GM18508 (cell line): ENCODE measurements at regions not wholly inside any gene's neighbourhood (a gene's known extent, or its start where the extent isn't known, plus 50 kb on each side); places are given as distances from the start of the nearest gene placed in this dataset.

Experiments used
- ATAC-seq: cut with Tn5 transposase; IDR thresholded peaks from one replicate; pipeline ENCODE4 v1.9.1; 2021; ENCODE audit warnings: moderate number of reproducible peaks; ENCODE audit not compliant: insufficient read depth, unreplicated experiment

GRCh38 chr2:217270485-217271121 lies 410.7 kb upstream of the TNP1 start:
- no peak for ATAC-seq

DNA sequence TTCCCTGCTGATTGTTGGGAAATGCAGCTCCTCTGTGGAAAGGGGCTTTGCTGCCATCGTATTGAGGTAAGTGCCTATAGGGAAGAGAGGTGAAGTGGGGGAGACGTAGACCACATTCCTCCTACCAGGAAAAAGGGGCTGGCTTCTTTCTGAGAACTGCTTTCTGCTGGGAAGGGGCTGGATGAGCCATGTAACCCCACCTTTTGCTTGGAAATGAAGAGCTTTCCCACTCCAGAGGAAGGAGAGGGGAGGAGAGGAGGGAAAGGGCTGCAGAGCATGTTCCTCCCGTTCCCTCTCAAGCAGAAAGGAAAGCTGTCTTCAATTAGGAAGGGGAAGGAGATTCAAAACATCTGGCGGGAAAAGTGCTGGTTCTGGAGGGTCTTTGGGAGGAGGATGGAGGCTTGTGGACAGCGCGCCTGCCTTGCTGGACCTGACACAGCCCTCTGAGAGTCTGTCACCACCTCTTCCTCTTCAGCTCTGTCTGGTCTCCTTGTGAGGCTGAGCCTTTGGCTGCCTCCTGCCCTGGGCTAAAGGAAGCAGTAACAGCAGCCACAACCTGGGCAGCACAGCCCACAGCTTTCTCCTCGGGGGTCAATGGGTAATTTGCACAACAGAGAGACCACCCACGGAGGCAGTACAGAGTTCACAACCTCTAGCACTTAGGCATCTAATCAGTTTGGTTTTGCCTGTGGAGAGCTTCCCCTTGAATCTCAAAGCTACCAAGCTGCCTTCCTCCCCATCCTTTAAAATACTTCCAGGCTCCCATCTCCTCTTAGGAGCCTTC lies 410.0 kb upstream of the TNP1 start:
- ATAC-seq, result no peak

GRCh38 chr2:217268978-217269377 lies 409.1 kb upstream of the TNP1 start:
- ATAC-seq, result no peak

GRCh38 chr2:217267758-217268157 lies 407.9 kb upstream of the TNP1 start:
- ATAC-seq, result no peak

- no peak for ATAC-seq
Observed at GRCh38 chr2:217263756-217264155, 403.9 kb upstream of the TNP1 start.

GRCh38 chr2:217262911-217263310 lies 403.0 kb upstream of the TNP1 start:
- ATAC-seq, result no peak

GRCh38 chr2:217261452-217261851 lies 401.6 kb upstream of the TNP1 start:
- no peak for ATAC-seq

GRCh38 chr2:217260441-217261115 lies 400.7 kb upstream of the TNP1 start:
- ATAC-seq, result no peak

DNA sequence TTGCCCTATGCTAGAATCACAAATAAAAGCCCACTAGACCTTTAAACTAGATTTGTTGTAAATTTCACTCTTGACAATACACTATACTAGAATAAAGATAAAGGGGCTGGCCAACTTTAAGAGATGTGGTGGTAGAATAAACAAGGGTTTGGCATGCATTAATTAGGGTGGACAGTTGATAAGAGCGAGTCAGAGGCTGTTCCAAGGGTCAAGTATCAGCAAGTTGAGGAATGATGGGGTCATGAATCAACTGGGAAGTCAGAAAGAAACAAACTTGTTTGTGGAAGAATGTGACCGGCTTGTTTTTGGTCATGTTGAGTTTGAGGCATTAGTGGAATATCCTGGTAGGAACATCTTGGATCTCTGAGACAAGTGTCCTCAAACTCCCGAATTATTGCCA lies 398.3 kb upstream of the TNP1 start:
- no peak for ATAC-seq

- no peak for ATAC-seq
Observed at GRCh38 chr2:217256251-217256650, 396.4 kb upstream of the TNP1 start.

DNA sequence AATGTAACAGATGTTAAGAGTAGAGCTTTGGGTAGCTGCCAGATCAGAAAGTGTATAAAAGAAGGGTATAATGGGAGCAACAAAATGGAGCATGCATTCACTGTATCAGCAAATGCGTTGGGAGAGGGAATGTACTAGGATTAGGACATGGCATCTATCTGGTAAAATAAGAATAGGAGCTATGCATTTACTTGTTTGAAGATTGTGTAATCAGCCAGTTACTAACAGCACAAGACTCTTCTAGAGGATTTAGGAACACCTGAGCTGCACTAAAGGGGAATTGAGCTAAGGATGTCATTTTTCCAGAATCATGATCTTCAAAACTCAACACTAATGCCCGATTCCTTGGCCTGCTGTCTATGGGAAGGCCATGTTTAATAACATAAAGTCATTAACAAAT lies 394.2 kb upstream of the TNP1 start:
- ATAC-seq, result no peak

GRCh38 chr2:217252181-217252580 lies 392.3 kb upstream of the TNP1 start:
- ATAC-seq, result no peak

DNA sequence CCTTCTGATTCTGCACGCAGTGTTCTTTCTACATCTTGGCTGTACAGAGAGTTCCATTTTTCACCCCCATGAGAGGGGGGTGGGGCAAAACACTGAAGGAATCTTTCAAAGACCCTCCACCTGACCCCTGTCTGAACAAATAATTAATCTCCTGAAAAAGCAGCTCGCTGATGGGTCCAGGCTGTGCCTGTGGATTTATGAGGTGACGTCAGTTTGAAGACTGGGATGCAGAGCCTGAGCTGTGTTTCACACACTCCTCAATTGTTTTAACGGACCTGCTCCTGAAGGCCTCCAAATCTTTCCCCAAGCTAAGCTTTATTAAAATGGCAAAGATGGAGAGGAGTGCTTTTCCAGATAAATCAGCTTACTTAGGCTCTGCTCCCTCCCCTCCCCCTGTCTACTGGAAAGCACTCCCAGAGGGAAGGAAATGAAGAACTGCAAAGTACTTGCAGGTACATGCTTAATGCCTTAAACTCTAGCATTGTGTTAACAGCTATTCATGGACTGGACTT lies 390.2 kb upstream of the TNP1 start:
- ATAC-seq, result no peak

GRCh38 chr2:217249121-217250012 lies 389.5 kb upstream of the TNP1 start:
- no peak for ATAC-seq

- no peak for ATAC-seq
Observed at GRCh38 chr2:217248312-217248935, 388.6 kb upstream of the TNP1 start.

GRCh38 chr2:217247476-217247875 lies 387.6 kb upstream of the TNP1 start:
- ATAC-seq, result no peak

DNA sequence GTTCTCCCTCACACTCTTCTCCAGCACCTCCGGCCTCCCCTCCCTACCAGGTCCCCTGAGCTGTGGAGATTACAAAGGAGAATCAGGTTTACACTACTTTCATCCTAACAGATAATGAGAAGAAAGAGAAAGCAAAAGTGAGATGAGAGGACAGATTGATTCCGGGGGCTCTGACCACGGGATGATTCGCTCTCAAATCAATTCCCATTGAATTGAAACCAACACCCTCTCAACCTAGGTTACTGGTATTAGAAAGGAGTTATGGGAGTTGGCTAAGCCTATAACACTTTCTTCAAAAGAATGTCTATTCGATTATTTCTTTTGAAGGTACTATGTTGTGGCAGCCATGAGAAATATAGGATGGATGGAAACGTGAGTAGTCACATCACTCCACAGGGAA lies 386.2 kb upstream of the TNP1 start:
- no peak for ATAC-seq

DNA sequence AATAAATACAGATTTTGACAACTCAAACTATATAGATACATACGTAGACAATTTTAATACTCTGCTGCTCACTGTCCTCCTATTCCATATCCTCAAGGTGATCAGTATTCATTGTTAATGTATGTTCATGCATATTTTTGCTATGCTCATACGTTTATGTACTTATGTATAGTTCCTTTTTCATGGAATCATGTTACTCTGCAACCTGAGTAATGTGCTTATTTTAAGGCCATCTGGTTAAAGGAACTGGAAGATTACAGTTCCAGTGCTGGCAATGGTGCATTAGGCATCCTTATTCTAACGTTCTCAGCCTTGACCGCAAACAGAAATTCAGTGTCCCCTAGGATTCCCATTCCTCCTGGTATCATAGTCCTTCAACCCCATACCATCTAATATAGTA lies 385.0 kb upstream of the TNP1 start:
- ATAC-seq, result no peak

DNA sequence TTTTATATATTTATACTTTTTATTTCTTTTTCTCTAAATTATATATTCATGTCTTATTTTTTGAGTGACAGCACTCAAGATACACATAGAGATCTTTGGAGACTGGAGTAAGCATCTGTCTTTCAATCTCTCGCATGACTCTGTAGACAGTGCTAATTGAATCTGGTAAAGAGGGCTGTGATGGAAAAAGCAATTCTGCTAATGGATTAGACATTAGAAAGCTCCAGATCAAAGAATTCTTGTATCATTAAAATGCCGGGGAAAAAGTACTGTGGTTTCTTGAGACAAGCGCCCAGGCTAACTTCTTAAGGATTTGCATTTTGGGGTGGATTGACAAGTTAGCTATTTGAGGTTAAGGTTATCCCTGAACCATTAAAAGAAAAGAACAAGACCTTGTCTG lies 383.1 kb upstream of the TNP1 start:
- no peak for ATAC-seq

DNA sequence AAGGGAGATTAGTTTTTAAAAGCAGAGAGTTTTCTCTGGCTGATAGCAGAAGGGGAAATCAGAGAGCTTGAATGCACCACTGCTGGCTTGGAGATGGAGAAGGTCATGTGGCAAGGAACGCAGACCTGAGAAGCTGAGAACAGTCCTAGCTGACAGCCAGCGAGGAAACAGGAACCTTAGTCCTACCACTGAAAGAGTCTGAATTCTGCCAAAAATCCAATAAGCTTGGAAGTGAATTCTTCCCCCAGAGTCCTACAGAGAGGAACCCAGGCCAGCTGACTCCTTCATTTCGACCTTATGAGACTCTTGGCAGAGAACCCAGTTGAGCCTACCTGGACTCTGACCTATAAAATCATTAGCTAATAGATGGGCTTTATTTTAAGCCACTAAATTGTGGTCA lies 371.9 kb upstream of the TNP1 start:
- ATAC-seq, result no peak
